ENCODE measurements at regions not wholly inside any gene's neighbourhood (a gene's known extent, or its start where the extent isn't known, plus 50 kb on each side); places are given as distances from the start of the nearest gene placed in this dataset.

DNA sequence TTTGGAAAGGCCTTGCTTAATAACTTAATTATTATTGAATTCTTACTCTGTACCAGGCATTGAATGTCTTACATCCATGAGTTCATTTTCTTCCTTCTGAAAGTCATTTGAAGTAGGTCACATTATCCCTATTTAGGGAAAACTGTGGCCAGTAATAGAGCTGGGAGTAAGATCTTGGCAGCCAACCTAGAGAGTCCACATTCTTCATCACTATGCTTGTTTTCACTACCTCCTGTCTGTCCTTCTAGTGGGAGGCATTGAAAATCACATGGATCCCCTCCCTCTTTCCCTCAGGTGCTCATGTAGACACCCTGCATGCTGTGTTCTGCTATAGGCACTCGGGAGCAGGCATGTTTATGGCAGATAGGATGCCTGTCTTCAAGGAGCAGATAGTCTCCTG is 154.9 kb downstream of the EBLN2 start:
- Histone ChIP-seq H3K4me3 (ENCODE audit: insufficient read depth, low read depth, low read length) (no peak overlapping the region), H3K9ac (ENCODE audit: low read length) (no peak overlapping the region), H3K27ac (ENCODE audit: low read depth, low read length) (peak overlapping the region; percentile 19), H3K4me2 (ENCODE audit: low read length) (no peak overlapping the region), H3K9me3 (ENCODE audit: insufficient read depth, low read depth, low read length) (no peaks in the 10 kb centered on the region), H3K36me3 (ENCODE audit: insufficient read depth, low read length) (no peaks in the 10 kb centered on the region), H3K4me1 (ENCODE audit: insufficient read depth, low read length) (peaks cover 3% of the 10 kb centered on the region), H3K27me3 (ENCODE audit: insufficient read depth, low read length) (no peaks in the 10 kb centered on the region), H3K79me2 (ENCODE audit: insufficient read depth, low read length) (no peaks in the 10 kb centered on the region), H4K20me1 (ENCODE audit: insufficient read depth, low read length) (no peaks in the 10 kb centered on the region), H2AFZ (ENCODE audit: low read depth, low read length) (no peak overlapping the region)
- no peak for DNase-seq (ENCODE audit: low read depth)
- peaks cover 6% of the 10 kb centered on the region for H3K9me3 Mint-ChIP-seq (ENCODE audit: unreplicated experiment)
- TF ChIP-seq EZH2 (IDR thresholded peaks at IDR 0.05; ENCODE audit: insufficient read depth, low read length) = no peak
- TF ChIP-seq, protein P1, sequence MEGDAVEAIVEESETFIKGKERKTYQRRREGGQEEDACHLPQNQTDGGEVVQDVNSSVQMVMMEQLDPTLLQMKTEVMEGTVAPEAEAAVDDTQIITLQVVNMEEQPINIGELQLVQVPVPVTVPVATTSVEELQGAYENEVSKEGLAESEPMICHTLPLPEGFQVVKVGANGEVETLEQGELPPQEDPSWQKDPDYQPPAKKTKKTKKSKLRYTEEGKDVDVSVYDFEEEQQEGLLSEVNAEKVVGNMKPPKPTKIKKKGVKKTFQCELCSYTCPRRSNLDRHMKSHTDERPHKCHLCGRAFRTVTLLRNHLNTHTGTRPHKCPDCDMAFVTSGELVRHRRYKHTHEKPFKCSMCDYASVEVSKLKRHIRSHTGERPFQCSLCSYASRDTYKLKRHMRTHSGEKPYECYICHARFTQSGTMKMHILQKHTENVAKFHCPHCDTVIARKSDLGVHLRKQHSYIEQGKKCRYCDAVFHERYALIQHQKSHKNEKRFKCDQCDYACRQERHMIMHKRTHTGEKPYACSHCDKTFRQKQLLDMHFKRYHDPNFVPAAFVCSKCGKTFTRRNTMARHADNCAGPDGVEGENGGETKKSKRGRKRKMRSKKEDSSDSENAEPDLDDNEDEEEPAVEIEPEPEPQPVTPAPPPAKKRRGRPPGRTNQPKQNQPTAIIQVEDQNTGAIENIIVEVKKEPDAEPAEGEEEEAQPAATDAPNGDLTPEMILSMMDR (IDR thresholded peaks at IDR 0.05; ENCODE audit: insufficient read depth, low read depth, low read length) = no peak
- no peak for FAIRE-seq
- no peaks in the 10 kb centered on the region for H3K27me3 Mint-ChIP-seq (ENCODE audit: low read depth, unreplicated experiment)
- no peak overlapping the region for H3K27ac Mint-ChIP-seq (ENCODE audit: unreplicated experiment)
- H3K4me3 Mint-ChIP-seq (ENCODE audit: unreplicated experiment) = no peak overlapping the region
- H3K4me1 Mint-ChIP-seq (ENCODE audit: low read depth, unreplicated experiment) = peaks cover 6% of the 10 kb centered on the region
- H3K36me3 Mint-ChIP-seq (ENCODE audit: low read depth, unreplicated experiment) = no peaks in the 10 kb centered on the region

DNA sequence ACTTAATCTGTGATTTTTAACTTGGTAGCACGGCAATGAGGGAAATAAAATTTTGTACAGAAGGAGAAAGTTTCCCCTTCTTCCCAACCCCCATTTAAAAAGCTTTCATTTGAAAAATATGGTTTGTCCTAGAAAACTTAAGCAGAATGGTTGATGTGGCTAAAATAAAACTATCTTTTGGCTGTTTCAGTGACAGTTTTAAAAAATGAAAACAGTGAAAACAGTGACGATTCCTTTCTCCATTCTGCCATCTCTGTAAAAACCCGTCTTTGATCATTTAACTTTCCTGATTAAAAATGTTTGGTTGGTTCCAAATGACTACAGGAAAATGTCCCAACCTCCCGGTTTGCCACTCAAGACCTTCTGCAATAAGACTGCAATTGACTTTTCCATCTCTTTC is 160.7 kb downstream of the EBLN2 start:
- Mint-ChIP-seq H3K27me3 (ENCODE audit: low read depth, unreplicated experiment) (peaks cover 2% of the 10 kb centered on the region), H3K36me3 (ENCODE audit: low read depth, unreplicated experiment) (no peaks in the 10 kb centered on the region), H3K9me3 (ENCODE audit: unreplicated experiment) (no peaks in the 10 kb centered on the region), H3K4me1 (ENCODE audit: low read depth, unreplicated experiment) (no peaks in the 10 kb centered on the region), H3K4me3 (ENCODE audit: unreplicated experiment) (no peak overlapping the region), H3K27ac (ENCODE audit: unreplicated experiment) (no peak overlapping the region)
- no peaks in the 10 kb centered on the region for H3K27me3 ChIP-seq (ENCODE audit: insufficient read depth, low read length)
- H2AFZ ChIP-seq (ENCODE audit: low read depth, low read length) = no peak overlapping the region
- no peaks in the 10 kb centered on the region for H4K20me1 ChIP-seq (ENCODE audit: insufficient read depth, low read length)
- FAIRE-seq (no peak), DNase-seq (ENCODE audit: low read depth) (no peak)
- H3K9me3 ChIP-seq (ENCODE audit: insufficient read depth, low read depth, low read length) = no peaks in the 10 kb centered on the region
- H3K4me2 ChIP-seq (ENCODE audit: low read length) = no peak overlapping the region
- no peak overlapping the region for H3K9ac ChIP-seq (ENCODE audit: low read length)
- no peak overlapping the region for H3K4me3 ChIP-seq (ENCODE audit: insufficient read depth, low read depth, low read length)
- H3K4me1 ChIP-seq (ENCODE audit: insufficient read depth, low read length) = no peaks in the 10 kb centered on the region
- H3K27ac ChIP-seq (ENCODE audit: low read depth, low read length) = no peak overlapping the region
- no peaks in the 10 kb centered on the region for H3K79me2 ChIP-seq (ENCODE audit: insufficient read depth, low read length)
- H3K36me3 ChIP-seq (ENCODE audit: insufficient read depth, low read length) = no peaks in the 10 kb centered on the region
- TF ChIP-seq, protein P1 (IDR thresholded peaks at IDR 0.05; ENCODE audit: insufficient read depth, low read depth, low read length) = no peak
- no peak for TF ChIP-seq EZH2 (IDR thresholded peaks at IDR 0.05; ENCODE audit: insufficient read depth, low read length)

GRCh38 chr3:73225146-73225855 is 163.8 kb downstream of the EBLN2 start:
- no peak overlapping the region for H3K4me3 Mint-ChIP-seq (ENCODE audit: unreplicated experiment)
- no peak overlapping the region for H2AFZ ChIP-seq (ENCODE audit: low read depth, low read length)
- no peak overlapping the region for H3K27ac Mint-ChIP-seq (ENCODE audit: unreplicated experiment)
- H3K27ac ChIP-seq (ENCODE audit: low read depth, low read length) = no peak overlapping the region
- H3K4me1 ChIP-seq (ENCODE audit: insufficient read depth, low read length) = peaks cover 5% of the 10 kb centered on the region
- H4K20me1 ChIP-seq (ENCODE audit: insufficient read depth, low read length) = no peaks in the 10 kb centered on the region
- H3K4me1 Mint-ChIP-seq (ENCODE audit: low read depth, unreplicated experiment) = no peaks in the 10 kb centered on the region
- DNase-seq (ENCODE audit: low read depth) = no peak
- peaks cover 2% of the 10 kb centered on the region for H3K27me3 Mint-ChIP-seq (ENCODE audit: low read depth, unreplicated experiment)
- no peak overlapping the region for H3K9ac ChIP-seq (ENCODE audit: low read length)
- H3K27me3 ChIP-seq (ENCODE audit: insufficient read depth, low read length) = peaks cover 2% of the 10 kb centered on the region
- no peaks in the 10 kb centered on the region for H3K9me3 ChIP-seq (ENCODE audit: insufficient read depth, low read depth, low read length)
- no peaks in the 10 kb centered on the region for H3K79me2 ChIP-seq (ENCODE audit: insufficient read depth, low read length)
- no peak overlapping the region for H3K4me3 ChIP-seq (ENCODE audit: insufficient read depth, low read depth, low read length)
- TF ChIP-seq, protein P1 (IDR thresholded peaks at IDR 0.05; ENCODE audit: insufficient read depth, low read depth, low read length) = no peak
- TF ChIP-seq EZH2 (IDR thresholded peaks at IDR 0.05; ENCODE audit: insufficient read depth, low read length) = no peak
- no peak overlapping the region for H3K4me2 ChIP-seq (ENCODE audit: low read length)
- FAIRE-seq = no peak
- no peaks in the 10 kb centered on the region for H3K9me3 Mint-ChIP-seq (ENCODE audit: unreplicated experiment)
- H3K36me3 ChIP-seq (ENCODE audit: insufficient read depth, low read length) = no peaks in the 10 kb centered on the region
- no peaks in the 10 kb centered on the region for H3K36me3 Mint-ChIP-seq (ENCODE audit: low read depth, unreplicated experiment)
